ENCODE measurements at regions not wholly inside any gene's neighbourhood (a gene's known extent, or its start where the extent isn't known, plus 50 kb on each side); places are given as distances from the start of the nearest gene placed in this dataset.
"Not testable (repeated sequence)": the region's sequence is repeated elsewhere in the genome, so short reads cannot be mapped to it uniquely, and the experiment has no call there.

- no peak for DNase-seq
These were observed 493.5 kb downstream of the TFAP2A start for GRCh38 chr6:9921366-9921765.

GRCh38 chr6:9914951-9915350, 499.9 kb downstream of the TFAP2A start:
- DNase-seq, result no peak

GRCh38 chr6:9901376-9901775, 513.5 kb downstream of the TFAP2A start:
- no peak for DNase-seq

DNA sequence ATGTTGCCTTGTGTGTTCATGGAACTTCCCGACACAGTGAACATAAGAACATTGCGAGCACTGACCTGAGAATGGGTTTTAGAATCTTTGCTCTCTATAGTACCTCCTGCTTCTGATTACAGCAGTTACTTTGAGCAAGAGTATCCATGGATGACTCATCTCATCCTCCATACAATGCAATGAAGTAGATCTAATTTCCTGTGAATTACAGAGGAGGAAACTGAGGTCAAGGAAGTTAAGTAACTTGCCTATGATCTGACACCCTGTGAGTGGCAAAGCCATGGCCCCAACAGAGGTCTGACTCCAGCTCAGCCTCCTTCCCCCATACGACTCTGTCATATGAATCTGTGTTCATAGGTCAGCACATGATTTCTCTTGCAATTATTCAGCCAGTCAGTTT, 518.1 kb downstream of the TFAP2A start:
- DNase-seq, result no peak

GRCh38 chr6:9890893-9891292, 524.0 kb downstream of the TFAP2A start:
- no peak for DNase-seq

DNA sequence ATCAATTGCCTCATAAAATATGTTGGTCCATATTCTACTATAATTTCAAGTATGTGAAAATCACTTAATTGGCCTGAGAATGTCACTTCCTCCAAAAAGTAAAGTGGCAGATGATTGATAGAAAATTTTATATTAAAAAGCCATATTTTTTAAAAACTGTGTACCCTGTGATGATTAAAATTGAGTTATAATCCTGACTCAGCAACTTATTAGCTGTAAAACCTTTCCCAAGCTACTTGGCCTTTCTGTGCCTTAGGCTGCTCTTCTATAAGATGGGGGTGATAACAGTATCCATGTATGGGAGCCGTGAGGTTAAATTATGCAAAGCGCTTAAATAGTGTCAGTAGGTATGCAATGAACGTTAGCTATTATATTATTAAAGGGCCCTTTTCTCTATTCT, 524.4 kb downstream of the TFAP2A start:
- no peak for DNase-seq

GRCh38 chr6:9878535-9878934, 536.3 kb downstream of the TFAP2A start:
- DNase-seq, result no peak

- DNase-seq, result no peak
These were observed 539.1 kb downstream of the TFAP2A start for GRCh38 chr6:9875605-9876353.

DNA sequence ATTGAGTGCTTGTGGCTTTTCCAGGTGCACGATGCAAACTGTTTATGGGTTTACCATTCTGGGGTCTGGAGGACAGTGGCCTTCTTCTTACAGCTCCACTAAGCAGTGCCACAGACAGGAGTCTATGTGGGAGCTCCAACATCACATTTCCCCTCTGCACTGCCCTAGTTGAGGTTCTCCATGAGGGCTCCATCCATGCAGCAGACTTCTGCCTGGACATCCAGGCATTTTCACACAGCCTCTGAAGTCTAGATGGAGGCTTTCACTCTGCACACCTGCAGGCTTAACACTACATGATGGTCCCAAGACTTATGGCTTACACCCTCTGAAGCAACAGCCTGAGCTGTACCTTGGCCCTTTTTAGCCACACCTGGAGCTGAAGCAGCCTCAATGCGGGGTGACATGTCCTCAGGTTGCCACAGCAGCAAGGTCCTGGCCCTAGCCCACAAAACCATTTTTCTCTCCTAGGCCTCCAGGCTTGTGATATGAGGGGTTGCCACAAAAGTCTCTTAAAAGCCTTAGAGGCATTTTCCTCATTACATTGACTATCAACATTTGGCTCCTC, 552.2 kb downstream of the TFAP2A start:
- DNase-seq, result no peak

GRCh38 chr6:9851541-9852380, 563.1 kb downstream of the TFAP2A start:
- DNase-seq, result no peak

GRCh38 chr6:9851006-9851405, 563.9 kb downstream of the TFAP2A start:
- no peak for DNase-seq

- no peak for DNase-seq
These were observed 566.8 kb downstream of the TFAP2A start for GRCh38 chr6:9848094-9848493.

DNA sequence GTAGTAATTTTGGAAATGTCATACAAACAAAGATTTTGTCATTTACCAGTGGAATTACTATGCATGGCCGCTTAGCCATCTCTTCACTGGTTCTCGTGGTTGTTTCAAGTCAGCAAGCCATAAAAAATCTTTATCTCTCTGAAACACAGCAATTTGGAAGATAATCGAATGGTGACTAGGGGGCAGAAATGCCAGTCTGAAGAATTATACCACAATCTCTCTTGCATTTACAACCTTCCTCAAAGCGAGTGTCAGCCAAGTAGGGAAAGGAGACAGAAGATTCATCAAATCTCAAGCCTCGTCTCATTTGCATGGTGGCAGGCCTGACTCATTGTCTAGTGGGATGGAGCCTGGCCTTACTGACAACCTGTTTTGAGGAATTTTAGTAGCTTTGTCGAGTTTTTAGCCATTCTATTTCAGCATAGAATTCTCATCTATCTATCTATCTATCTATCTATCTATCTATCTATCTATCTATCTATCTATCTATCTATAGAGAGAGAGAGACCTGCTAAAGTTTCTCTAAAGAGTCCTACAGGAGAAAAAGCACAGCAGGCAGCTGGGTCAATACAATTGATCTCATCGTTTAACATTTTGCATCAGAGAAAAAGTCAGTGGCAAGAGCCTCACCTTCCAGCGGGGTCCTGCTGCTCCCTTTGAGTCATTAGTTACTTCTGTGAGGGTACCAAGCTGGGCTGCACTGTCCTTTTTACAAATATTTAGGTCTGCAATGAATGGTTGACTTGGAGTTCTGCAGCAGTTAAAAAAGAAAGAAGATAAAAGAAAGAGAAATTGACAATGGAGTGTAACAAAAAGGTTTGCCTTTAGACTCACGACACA, 572.8 kb downstream of the TFAP2A start:
- DNase-seq, result no peak

GRCh38 chr6:9834233-9834632, 580.6 kb downstream of the TFAP2A start:
- no peak for DNase-seq

DNA sequence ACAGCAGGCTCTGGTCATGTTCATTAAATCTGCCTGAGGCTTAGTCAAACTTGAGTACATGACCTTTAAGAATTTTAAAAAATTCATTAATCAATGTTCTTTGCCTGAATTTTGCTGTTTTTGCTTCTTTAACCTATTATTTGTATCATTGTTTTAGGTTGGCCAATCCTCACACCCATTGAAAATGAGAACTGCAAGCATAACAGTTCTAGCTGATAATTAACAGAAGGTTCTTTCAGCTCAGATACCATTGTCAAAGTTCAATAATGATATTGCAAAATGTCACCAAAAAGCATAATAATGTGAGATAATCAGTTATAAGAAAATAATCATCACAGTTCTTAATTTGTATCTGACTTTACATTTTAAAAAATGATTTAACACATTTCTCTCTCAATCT, 583.1 kb downstream of the TFAP2A start:
- no peak for DNase-seq

- DNase-seq, result no peak
These were observed 584.1 kb downstream of the TFAP2A start for GRCh38 chr6:9830808-9831207.

DNA sequence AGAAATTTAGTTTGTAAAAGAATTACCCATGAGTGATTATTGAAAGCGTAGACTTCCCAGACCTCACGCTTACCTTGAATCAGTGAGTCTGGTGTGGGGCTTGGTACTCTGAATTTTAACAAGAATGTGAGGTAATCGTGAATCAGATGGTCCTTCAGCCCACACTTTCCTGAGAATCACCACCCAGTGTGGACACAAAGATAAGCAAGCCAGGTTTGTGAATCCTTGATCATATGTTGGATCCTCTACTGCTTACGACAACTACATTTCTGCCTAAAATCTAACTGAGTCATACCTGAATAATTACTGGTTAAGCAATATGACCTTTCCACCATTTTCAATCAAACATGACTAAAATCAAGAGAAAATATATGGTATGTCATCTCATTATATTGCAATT, 589.3 kb downstream of the TFAP2A start:
- DNase-seq, result no peak

DNA sequence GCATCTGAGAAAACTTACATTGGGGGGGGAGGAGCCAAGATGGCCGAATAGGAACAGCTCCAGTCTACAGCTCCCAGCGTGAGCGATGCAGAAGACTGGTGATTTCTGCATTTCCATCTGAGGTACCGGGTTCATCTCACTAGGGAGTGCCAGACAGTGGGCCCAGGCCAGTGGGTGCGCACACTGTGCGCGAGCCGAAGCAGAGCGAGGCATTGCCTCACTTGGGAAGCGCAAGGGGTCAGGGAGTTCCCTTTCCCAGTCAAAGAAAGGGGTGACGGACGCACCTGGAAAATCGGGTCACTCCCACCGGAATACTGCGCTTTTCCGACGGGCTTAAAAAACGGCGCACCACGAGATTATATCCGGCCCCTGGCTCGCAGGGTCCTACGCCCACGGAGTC, 604.1 kb downstream of the TFAP2A start:
- not testable (repeated sequence) for DNase-seq

- DNase-seq, result no peak
These were observed 604.6 kb downstream of the TFAP2A start for GRCh38 chr6:9810286-9810685.

- no peak for DNase-seq
These were observed 608.7 kb downstream of the TFAP2A start for GRCh38 chr6:9806195-9806594.

DNA sequence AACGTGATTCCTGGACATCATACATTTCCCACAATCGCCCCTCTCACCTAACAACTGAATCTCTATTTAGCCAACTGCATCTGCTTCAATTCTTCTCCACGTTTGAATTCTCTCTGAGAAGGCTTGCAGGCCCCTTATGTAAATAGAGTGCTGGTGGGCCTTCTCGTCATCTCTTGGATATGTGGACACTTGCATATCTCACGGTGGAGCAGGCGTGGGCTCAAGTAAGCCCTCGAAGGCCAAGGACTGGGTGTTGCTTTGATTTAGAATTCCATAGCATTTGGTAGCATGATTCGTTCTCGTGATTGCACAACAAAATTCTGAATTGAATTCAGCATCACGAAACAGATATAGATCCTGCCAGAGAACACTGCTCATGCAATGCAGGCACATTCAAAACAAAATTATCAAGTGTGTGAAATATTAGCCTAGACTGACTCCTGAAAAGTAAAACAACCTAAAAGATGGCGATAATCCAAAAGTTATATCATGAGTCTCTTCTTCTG, 613.6 kb downstream of the TFAP2A start:
- DNase-seq, result no peak

- no peak for DNase-seq
These were observed 615.3 kb downstream of the TFAP2A start for GRCh38 chr6:9799582-9799981.

GRCh38 chr6:9796827-9797226, 618.0 kb downstream of the TFAP2A start:
- no peak for DNase-seq

Data from NK-92 treated with Interleukin-12 subunit alpha and Interleukin-12 subunit beta, amount 100 ng/mL, for 24 hours (cell line).